HG02885 (cell line): ENCODE measurements at regions not wholly inside any gene's neighbourhood (a gene's known extent, or its start where the extent isn't known, plus 50 kb on each side); places are given as distances from the start of the nearest gene placed in this dataset.
A peak's percentile ranks its signal among the peaks of the same experiment; 100 is the strongest.

Experiments
- ATAC-seq: cut with Tn5 transposase; IDR thresholded peaks from one replicate; pipeline ENCODE4 v1.9.1; 2021; ENCODE audit warnings: mild to moderate bottlenecking; ENCODE audit not compliant: unreplicated experiment, poor library complexity

- ATAC-seq = no peak
Observed at GRCh38 chr2:106572541-106573450, 85.6 kb downstream of the CD8B2 start.

GRCh38 chr2:106573773-106574172, 86.6 kb downstream of the CD8B2 start:
- no peak for ATAC-seq

- ATAC-seq = no peak
Observed at GRCh38 chr2:106575955-106576354, 88.8 kb downstream of the CD8B2 start.

- no peak for ATAC-seq
Observed at GRCh38 chr2:106577255-106577651, 90.1 kb downstream of the CD8B2 start.

- no peak for ATAC-seq
Observed at GRCh38 chr2:106579750-106580197, 92.6 kb downstream of the CD8B2 start.

GRCh38 chr2:106580241-106580640, 93.1 kb downstream of the CD8B2 start:
- no peak for ATAC-seq

GRCh38 chr2:106581328-106581727, 94.2 kb downstream of the CD8B2 start:
- ATAC-seq = no peak

GRCh38 chr2:106581755-106582147, 94.6 kb downstream of the CD8B2 start:
- ATAC-seq = peak; percentile 20

- peak; percentile 78 for ATAC-seq
Observed at GRCh38 chr2:106582148-106583143, 95.3 kb downstream of the CD8B2 start.

GRCh38 chr2:106584304-106584954, 97.3 kb downstream of the CD8B2 start:
- ATAC-seq = no peak

GRCh38 chr2:106596844-106597243, 109.7 kb downstream of the CD8B2 start:
- peak; percentile 59 for ATAC-seq

- no peak for ATAC-seq
Observed at GRCh38 chr2:106599540-106599939, 112.4 kb downstream of the CD8B2 start.

- no peak for ATAC-seq
Observed at GRCh38 chr2:106602042-106602441, 114.9 kb downstream of the CD8B2 start.

- ATAC-seq = no peak
Observed at GRCh38 chr2:106606652-106607051, 119.5 kb downstream of the CD8B2 start.

GRCh38 chr2:106607371-106607770, 120.2 kb downstream of the CD8B2 start:
- no peak for ATAC-seq

GRCh38 chr2:106609780-106610179, 122.6 kb downstream of the CD8B2 start:
- no peak for ATAC-seq

- no peak for ATAC-seq
Observed at GRCh38 chr2:106614511-106615291, 127.5 kb downstream of the CD8B2 start.

GRCh38 chr2:106618614-106619013, 131.4 kb downstream of the CD8B2 start:
- no peak for ATAC-seq

GRCh38 chr2:106623456-106623855, 136.3 kb downstream of the CD8B2 start:
- ATAC-seq = no peak
